Left forelimb (tissue), 1 donor: ENCODE measurements at regions not wholly inside any gene's neighbourhood (a gene's known extent, or its start where the extent isn't known, plus 50 kb on each side); places are given as distances from the start of the nearest gene placed in this dataset.

Experiments
- DNase-seq: peaks from one replicate; pipeline ENCODE4 v3.0.0-alpha.2; 2018; ENCODE audit warnings: low spot score

DNA sequence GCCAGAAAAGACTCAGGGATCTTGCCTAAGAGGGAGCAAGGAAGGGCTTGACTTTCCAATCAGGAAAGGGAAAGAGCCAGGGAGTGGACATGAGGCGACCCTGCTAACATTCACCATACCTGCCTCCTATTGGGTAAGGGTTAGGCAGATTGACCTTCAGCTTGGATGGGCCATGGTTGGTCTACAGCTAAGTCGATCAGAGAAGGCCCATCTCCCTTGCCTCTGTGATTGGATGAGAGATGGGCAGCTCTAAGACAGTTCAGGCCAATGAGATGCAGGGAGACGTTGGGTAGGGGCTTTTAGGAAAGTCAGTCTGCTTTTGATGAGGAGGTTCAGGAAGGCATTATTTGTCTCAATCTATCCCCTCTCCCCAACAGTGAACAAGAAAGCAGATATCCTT lies 135.0 kb upstream of the STC2 start:
- no peak for DNase-seq

DNA sequence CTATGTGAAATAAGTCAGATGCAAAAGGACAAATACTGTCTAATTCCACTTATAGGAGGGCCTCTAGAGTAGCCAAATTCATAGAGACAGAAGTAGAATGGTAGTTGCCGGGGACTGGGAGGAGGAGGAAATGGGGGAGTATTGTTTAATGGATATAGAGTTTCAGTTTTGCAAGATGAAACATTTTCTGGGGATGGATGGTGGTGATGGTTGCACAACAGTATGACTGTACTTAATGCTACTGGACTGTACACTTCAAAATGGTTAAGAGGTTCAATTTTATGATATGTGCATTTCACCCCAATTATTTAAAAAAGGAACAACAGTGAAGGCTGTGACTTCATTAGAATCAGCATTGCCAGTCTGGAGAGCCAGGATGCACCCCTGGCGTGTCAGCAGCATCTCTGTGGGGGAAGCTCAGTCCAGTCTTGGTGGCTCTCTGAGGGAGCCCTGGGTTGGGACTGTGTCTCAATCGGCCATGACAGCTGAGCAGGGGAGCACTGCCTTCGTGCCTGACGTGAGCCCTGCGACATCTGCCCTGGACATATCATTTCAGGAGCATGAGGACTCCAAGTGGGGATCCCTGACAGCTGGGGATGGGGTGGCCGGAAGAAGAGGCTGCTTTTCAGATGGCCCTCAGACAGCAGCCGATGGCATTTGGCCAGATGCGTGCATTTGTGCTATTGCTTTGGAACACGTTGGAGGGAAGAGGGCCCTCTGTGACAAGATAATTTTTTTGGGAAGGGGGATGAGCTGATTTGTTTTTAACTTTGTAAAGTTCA lies 130.8 kb upstream of the STC2 start:
- peak; percentile 69 for DNase-seq

DNA sequence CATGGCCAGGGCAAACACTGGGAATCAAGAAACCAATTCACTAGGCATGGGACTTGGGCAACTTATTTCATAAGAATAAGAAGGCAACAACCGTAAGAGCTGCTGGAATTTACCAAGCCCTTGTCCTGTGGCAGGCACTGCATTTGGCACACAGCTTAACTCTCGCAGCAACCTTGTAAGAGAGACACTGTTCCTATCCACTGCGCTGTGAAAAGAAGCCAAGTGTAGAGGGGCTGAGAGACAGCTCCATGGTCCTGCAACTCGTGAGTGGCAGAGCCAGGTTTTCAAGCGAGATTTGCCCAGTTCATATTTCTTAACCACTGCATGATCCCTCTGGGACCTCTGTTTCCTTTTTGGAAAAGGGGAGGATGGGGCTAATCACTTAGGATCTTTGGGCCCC lies 129.3 kb upstream of the STC2 start:
- DNase-seq: no peak

DNA sequence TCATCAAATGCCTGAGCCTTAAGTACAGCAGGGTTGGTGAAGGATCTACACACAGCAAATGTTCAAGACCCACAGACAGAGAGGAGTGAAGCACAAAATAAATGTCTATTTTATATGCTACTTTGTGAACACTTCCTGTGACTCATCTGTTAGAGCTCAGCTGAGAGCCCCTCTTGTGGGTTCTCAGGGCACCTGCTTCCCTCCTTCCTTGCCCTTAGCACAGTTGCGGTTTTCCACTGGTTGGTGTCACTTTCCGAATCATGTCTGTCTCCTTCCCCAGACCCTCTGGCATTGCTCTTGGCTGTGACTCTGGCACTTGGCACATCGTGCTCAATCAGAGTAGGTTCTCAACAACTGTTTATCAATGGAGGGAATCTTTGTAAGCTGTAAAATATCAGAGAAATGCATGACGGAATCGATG lies 128.5 kb upstream of the STC2 start:
- no peak for DNase-seq

DNA sequence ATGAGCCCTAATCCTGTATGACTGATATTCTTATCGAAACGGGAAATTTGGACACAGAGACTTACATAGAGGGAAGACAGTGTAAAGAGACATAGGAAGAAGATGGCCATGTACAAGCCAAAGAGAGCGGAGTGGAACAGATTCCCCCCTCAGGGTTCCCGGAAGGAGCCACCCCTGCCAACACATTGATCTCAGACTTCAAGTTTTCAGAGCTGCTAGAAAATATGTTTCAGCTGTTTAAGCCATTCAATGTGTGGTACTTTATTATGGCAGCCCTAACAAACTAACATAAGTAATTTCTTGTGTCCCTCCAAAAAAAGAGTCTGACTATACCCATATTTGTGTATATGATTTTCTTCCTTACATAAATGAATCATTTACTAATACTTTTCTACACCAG lies 128.0 kb upstream of the STC2 start:
- DNase-seq: no peak

DNA sequence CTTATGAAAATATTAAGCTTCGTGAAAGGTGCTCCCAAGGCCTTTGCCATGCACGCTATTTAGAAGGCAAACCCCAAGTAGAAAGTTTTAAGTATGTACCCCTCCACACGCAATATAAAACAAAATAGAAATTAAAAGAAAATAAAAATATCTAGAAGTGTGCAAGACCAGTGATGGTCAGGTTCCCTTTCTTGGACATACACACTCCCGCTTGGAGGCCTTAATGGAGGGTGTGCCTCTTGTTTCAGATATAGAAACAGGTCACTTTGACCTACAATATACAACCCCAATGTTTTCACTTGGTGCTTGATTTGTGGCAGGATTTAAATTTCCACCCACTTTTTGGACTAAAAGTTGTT lies 127.4 kb upstream of the STC2 start:
- no peak for DNase-seq

DNA sequence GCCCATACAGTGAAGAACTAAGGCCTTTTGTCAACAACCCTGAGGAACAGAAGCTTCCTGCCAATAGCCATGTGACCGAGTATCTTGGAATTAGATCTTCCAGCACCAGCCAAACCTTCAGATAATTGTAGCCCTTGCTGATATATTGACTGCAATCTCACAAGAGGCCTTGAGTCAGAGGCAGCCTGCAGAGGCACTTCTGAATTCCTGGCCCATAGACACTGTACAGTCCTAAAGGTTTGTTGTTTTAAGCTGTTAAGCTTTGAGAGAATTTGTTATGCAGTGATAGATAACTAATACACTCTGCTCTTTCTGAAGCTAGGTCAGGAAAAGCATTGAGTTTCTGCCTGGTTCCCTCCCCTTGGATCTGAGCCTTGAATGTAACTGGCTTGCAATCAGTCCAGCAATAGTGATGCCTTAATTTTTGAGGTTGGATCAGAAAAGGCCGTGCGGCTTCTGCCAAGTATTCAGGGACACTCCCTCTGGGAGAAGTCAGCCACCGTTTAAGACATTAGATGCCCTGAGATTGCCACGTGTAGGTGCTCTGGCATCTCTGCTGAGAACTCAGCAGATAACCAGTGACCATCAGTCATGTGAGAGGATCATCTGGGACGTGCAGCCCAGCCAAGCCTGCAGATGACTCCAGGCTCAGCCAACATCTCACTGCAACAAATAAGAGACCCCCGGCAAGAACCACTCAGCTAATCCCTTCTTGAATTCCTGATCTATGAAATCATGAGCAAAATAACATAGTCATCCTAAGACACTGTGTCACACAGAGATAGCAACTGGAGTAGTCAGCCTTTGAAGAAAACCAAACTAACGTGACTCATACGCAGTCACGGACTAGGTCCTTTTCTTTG lies 126.8 kb upstream of the STC2 start:
- no peak for DNase-seq

DNA sequence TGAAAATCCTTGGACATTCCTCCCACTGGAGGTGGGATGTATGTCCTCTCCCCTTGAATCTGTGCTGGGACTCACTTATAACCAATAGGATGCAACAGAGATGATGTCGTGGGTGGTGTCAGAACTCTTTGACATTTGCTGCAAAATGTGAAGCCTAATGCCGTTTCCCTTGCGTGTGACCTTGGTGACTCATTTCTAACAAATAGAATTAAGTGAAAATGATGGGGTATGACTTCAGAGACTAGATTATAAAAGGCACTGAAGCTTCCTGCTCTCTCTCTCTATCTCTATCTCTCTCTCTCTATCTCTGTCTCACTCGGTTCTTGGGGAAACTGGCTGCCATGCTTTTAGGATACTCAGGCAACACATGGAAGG lies 126.1 kb upstream of the STC2 start:
- no peak for DNase-seq

DNA sequence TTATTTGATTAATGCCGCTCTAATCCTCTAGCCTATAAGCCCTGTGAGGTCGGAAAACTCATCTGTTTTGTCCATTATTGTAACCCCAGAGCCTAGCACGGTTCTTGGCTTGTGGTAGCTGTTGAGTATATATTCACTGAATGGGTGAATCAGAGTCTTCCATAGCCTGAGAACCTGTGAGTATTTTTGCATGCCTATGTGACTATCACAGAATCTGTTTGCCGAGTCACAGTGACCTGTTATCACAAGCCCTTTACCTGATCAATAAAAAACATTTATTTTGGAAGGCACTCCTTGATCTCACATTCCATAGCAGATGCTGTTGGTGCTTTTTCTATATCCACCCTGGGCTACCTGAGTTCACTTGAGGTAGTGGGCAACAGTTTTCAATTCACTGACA lies 125.0 kb upstream of the STC2 start:
- no peak for DNase-seq

DNA sequence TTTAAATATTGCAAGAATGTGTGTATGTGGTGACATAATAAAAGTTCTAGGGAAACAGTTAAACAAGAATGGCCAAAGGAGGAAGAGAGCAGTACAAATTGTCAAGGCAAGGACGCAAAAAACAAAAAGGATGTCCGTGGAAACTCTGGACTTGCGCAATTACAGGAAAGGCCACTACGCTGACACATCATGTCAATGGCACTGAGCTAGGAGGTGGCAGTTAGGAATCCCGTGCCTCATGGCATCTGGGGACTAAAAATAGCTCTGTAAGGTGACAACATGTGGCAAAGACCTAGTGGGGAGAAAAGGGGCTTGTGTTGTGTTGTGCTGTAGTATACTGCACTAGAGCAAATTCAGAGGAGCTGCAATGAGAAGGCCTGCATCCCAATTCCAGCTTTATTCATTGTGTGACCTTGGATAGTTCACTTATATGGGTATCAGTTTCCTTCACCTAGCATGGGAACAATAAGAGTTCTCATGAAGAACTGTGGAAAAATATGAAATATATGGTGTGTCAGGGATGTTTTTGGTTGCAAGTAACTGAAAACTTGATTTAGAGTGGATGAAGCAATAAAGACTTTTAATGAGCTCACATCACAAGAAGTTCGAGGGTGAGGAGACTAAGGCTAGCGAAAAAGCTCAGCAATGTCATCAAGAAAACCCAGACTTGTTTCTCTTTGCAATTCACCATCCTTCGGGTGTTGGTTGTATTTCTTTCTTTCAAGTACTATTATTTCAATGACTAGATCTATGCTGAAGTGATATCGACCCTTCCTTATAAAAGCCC lies 124.1 kb upstream of the STC2 start:
- DNase-seq: no peak

DNA sequence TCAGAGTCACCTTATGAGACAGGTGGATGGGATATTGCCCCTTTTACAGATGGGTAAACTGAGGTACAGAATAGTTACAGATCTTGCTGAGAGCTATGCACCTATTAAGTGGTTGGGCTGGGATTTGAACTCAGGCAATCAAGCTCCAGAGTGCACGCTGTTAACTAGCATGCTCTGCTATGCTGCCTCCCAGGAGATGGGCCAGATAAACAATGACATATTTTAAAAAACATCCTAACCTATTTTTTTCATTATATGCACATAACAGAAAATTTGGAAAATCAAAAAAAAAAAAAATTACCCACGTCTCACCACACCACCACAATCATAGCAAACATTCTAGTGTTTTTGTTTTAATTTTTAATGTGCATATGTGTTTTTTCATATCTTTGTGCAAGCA lies 123.4 kb upstream of the STC2 start:
- DNase-seq: no peak

- no peak for DNase-seq
Observed at GRCh38 chr5:173451031-173451430, 122.8 kb upstream of the STC2 start.

DNA sequence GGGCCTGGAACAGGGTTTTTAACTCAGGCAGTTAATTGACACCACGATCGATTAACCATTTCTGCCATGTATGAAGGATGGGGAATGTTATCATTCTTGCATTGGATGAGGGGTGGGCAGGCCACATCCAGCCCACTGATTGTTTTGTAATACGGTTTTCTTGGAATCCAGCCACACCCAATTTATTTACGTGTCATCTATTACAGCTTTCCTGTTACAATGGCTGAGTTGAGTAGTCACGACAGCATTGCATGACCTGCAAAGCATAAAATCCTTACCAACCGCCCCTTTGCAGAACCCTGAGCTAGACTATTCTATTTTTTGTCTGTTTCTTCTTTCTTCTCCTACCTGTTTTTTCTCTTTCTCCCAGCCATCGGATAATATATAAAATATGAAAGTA lies 122.0 kb upstream of the STC2 start:
- DNase-seq: no peak

DNA sequence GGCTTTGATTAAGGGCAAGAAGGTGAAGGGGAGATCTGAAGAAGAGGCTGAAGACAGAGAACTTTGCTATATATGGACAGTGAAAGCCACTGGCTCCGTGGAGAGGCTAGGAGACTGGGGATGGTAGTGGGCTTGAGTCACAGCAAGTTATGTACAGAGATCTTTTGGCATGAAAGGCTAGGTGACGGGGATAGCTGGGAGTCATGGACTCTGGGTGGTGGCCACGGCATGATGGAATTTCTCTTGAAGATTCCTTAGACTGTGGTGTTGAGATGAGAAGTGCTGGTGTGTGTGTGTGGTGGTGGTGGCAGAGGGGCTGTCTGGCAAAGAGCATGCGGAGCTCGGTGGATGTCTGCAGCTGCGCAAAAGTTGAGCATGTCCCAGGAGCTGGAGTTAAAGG lies 120.6 kb upstream of the STC2 start:
- DNase-seq: no peak

GRCh38 chr5:173443971-173444370 lies 115.8 kb upstream of the STC2 start:
- no peak for DNase-seq

GRCh38 chr5:173441053-173441628 lies 112.9 kb upstream of the STC2 start:
- DNase-seq: no peak

- no peak for DNase-seq
Observed at GRCh38 chr5:173438951-173439350, 110.7 kb upstream of the STC2 start.

- no peak for DNase-seq
Observed at GRCh38 chr5:173435447-173435846, 107.2 kb upstream of the STC2 start.

- DNase-seq: no peak
Observed at GRCh38 chr5:173434270-173434669, 106.1 kb upstream of the STC2 start.

DNA sequence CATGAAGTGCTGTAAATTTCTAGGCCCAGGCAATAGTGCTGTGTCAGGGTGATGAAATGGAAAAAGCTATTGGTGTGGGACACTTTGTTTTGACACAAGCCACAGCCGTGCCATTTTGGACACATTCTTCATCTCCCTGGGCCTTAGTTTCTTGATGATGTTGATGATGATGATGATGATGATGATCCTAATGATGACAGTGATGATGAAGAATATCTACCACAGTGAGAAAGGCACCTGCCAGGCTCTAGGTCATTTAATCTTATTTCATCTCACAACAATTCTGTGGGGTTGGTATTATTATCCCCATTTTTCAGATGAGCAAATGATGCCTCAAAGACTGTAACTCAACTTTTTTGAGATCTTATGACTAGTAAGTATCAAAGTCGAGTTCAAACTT lies 102.2 kb upstream of the STC2 start:
- DNase-seq: no peak

DNA sequence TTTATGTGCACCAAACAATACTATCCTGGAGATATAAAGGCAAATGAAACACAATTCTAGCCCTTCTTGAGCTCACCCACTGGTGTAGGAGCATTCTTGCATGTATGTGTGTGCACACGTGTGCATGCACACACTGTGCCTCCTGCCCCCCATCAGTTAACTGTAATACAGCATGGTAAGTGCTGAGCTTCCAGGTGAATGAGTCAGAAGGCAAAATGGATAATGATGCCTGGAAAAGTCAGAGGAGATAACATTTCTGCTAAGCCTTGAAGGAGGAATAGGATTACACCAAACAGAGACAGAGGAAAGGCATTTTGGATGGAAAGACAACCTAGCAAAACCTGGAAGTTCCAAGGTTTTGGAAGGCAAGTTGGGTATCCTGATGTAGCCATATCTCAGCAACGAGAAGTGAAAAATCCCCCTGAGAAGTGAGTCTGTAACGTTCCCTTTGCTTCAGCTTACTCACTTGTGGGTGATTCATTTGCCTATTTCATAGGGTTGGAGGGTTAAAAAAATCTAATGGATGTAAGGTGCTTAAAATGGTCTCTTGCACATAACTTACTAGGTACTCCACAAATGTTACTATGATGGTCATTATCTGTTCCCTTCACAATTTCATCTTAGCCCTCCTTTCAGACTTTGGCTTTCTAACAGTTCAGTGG lies 101.4 kb upstream of the STC2 start:
- DNase-seq: no peak
